ENCODE measurements at regions not wholly inside any gene's neighbourhood (a gene's known extent, or its start where the extent isn't known, plus 50 kb on each side); places are given as distances from the start of the nearest gene placed in this dataset.

DNA sequence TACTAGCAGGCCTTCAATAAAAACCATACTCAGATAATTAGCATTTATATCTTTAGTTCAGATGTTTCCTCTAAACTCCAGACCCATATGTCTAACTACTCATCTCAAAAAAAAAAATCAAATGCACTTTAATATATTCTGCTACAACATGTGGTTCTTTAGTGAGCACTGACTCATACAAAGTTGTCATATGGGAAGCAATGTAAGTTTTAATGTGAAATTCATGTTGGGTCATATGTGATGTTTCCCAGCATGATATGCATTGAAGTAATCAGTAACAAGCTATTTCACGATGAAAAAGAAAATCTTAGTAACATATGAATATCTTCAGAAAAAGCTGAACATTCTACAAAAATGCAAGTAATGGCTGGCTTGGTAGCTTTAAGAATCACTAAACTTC is 859.7 kb upstream of the ADGRB3 start:
- Histone ChIP-seq H3K4me2 (ENCODE audit: insufficient read depth in 1 of 2, low read depth in 2 of 2, low read length in 2 of 2) (no peak overlapping the region), H3K79me2 (ENCODE audit: control insufficient read depth in 1 of 2, insufficient read depth in 2 of 2, low read length in 2 of 2) (no peaks in the 10 kb centered on the region), H3K18ac (ENCODE audit: extremely low read depth, low read length) (no peak overlapping the region), H3K23ac (ENCODE audit: insufficient read length) (no peak overlapping the region), H2BK12ac (ENCODE audit: low read depth, low read length) (no peak overlapping the region), H3K9me3 (ENCODE audit: insufficient read depth in 2 of 2, low read depth in 1 of 2, low read length in 1 of 2) (no peaks in the 10 kb centered on the region), H2AK5ac (ENCODE audit: low read depth, low read length) (no peak overlapping the region), H3K79me1 (ENCODE audit: low read depth, low read length) (no peaks in the 10 kb centered on the region), H3K4me1 (replicated peaks in 1 of 4; ENCODE audit: control insufficient read depth in 3 of 4, insufficient read depth in 4 of 4, low read length in 3 of 4) (no peaks in the 10 kb centered on the region), H4K8ac (ENCODE audit: extremely low read depth, insufficient read depth, low read length) (no peak overlapping the region), H2BK120ac (replicated peaks; ENCODE audit: low read depth, low read length) (no peak overlapping the region), H3K4ac (replicated peaks; ENCODE audit: insufficient read length, low read depth, low read length) (no peak overlapping the region), H2BK20ac (ENCODE audit: low read length) (no peak overlapping the region), H2BK15ac (ENCODE audit: low read length) (no peak overlapping the region), H4K5ac (ENCODE audit: insufficient read length, low read depth, low read length) (no peak overlapping the region), H3K4me3 (ENCODE audit: extremely low read depth in 1 of 4, insufficient read depth in 2 of 4, low read depth in 3 of 4, low read length in 4 of 4) (no peak overlapping the region), H2BK5ac (ENCODE audit: low read depth, low read length) (no peak overlapping the region), H3K14ac (ENCODE audit: insufficient read length) (no peak overlapping the region), H3K27me3 (replicated peaks in 1 of 4; ENCODE audit: control insufficient read depth in 3 of 4, extremely low read depth in 1 of 4, insufficient read depth in 3 of 4, low read length in 3 of 4) (no peaks in the 10 kb centered on the region), H4K20me1 (replicated peaks in 1 of 2; ENCODE audit: control insufficient read depth in 1 of 2, insufficient read depth in 2 of 2, low read length in 2 of 2) (no peaks in the 10 kb centered on the region), H2AFZ (ENCODE audit: low read length) (no peak overlapping the region), H3K36me3 (ENCODE audit: control insufficient read depth in 2 of 4, insufficient read depth in 4 of 4, low read length in 3 of 4) (no peaks in the 10 kb centered on the region; a peak in 1 of 8 replicates), H3K9ac (replicated peaks in 1 of 4; ENCODE audit: extremely low read depth in 1 of 4, low read depth in 3 of 4, low read length in 3 of 4) (no peak overlapping the region), H4K91ac (replicated peaks; ENCODE audit: insufficient read length, low read length) (no peak overlapping the region), H3K56ac (replicated peaks; ENCODE audit: insufficient read length, low read depth, low read length) (no peak overlapping the region), H3K23me2 (ENCODE audit: low read depth, low read length) (no peaks in the 10 kb centered on the region), H3K27ac (ENCODE audit: low read depth, low read length) (no peak overlapping the region)
- ChIA-PET CTCF (ENCODE audit: partially characterized antibody) (no interaction called here), POLR2A (ENCODE audit: partially characterized antibody) (no interaction called here)
- DNase-seq (ENCODE audit: low read depth in 1 of 2, low spot score in 2 of 2) = no peak
- peak; percentile 36 for FAIRE-seq
- 84% methylated on average over 1 of the region's 1 CpG; no CpG with 5 or more reads in 1 of the 2 experiments for WGBS, 2 experiments (ENCODE audit: extremely low coverage in 1 of 2, insufficient coverage in 1 of 2, insufficient read length in 1 of 2, insufficient replicate concordance in 2 of 2, low coverage in 1 of 2, low lambda C conversion rate in 2 of 2, missing lambda C conversion rate in 1 of 2)
- TF ChIP-seq, protein P1, sequence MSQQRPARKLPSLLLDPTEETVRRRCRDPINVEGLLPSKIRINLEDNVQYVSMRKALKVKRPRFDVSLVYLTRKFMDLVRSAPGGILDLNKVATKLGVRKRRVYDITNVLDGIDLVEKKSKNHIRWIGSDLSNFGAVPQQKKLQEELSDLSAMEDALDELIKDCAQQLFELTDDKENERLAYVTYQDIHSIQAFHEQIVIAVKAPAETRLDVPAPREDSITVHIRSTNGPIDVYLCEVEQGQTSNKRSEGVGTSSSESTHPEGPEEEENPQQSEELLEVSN (IDR thresholded peaks at IDR 0.05) = no peak
- TF ChIP-seq SAP30 (IDR thresholded peaks at IDR 0.05; ENCODE audit: insufficient read depth, insufficient replicate concordance, low read length) (no peak), TBP (IDR thresholded peaks at IDR 0.05; ENCODE audit: low read depth, low read length) (no peak)

Measured in H1 (cell line).